SK-N-SH (cell line): ENCODE measurements at regions not wholly inside any gene's neighbourhood (a gene's known extent, or its start where the extent isn't known, plus 50 kb on each side); places are given as distances from the start of the nearest gene placed in this dataset.

Source experiments
- CTCF ChIA-PET: fragments of 300-600, 350-600 bp; formaldehyde crosslinking; extraction: SDS; loops from one replicate; lab custom pipeline; 2021; lab: Yijun Ruan, JAX
- POLR2A ChIA-PET: fragments of 350-600 bp; sonication (Branson Sonifier 250); formaldehyde crosslinking; extraction: SDS; loops from one replicate; lab custom pipeline; 2020; ENCODE audit warnings: antibody characterized with exemption, inconsistent platforms; lab: Yijun Ruan, JAX
- DNase-seq: peaks from one replicate; pipeline ENCODE4 v3.0.0; 2012
- H2AFZ ChIP-seq: fragments of 200-600 bp; sonication (generic); 2 replicates; pipeline ENCODE4 v1.8.1; 2016; ENCODE audit warnings: antibody characterized with exemption, mild to moderate bottlenecking, low read depth
- H3F3A ChIP-seq: fragments of 200-600 bp; sonication (generic); replicated peaks from 2 replicates; pipeline ENCODE3; 2016; ENCODE audit warnings: antibody characterized with exemption, mild to moderate bottlenecking; ENCODE audit not compliant: insufficient read depth
- H3K27ac ChIP-seq, 2 experiments: fragments of 200-500 bp in 1 of 2; fragments of 200-600 bp in 1 of 2; sonication (Bioruptor generic) in 1 of 2; sonication (generic), shearing (Covaris generic) in 1 of 2; 2 replicates each; pipeline versions ENCODE4 v1.5.1 to v1.6.1; 2014 to 2016; ENCODE audit warnings: low read depth in 2 of 2, inconsistent platforms in 1 of 2, low read length in 1 of 2, mild to moderate bottlenecking in 1 of 2, mixed read lengths in 1 of 2
- H3K27me3 ChIP-seq: fragments of 200-600 bp; sonication (generic), shearing (Covaris generic); 2 replicates; pipeline ENCODE4 v1.6.1; 2016; ENCODE audit warnings: mixed run types; ENCODE audit not compliant: insufficient read depth
- H3K36me3 ChIP-seq, 2 experiments: fragments of 200-500 bp in 1 of 2; fragments of 200-600 bp in 1 of 2; sonication (Bioruptor generic) in 1 of 2; sonication (generic) in 1 of 2; replicated peaks in 1 of 2; 2 replicates each; pipeline versions ENCODE3 to v1.5.1; 2014 to 2016; ENCODE audit warnings: low read length in 1 of 2, mild to moderate bottlenecking in 1 of 2; ENCODE audit not compliant: insufficient read depth in 2 of 2, control insufficient read depth in 1 of 2
- H3K4me1 ChIP-seq, 2 experiments: fragments of 200-500 bp in 1 of 2; fragments of 200-600 bp in 1 of 2; sonication (Bioruptor generic) in 1 of 2; sonication (generic), shearing (Covaris generic) in 1 of 2; 2 replicates each; pipeline versions ENCODE4 v1.5.1 to v1.6.1; 2014 to 2016; ENCODE audit warnings: low read depth in 1 of 2, low read length in 1 of 2, mixed run types in 1 of 2; ENCODE audit not compliant: insufficient read depth in 2 of 2, control insufficient read depth in 1 of 2
- H3K4me2 ChIP-seq: fragments of 200-600 bp; sonication (generic), shearing (Covaris generic); 2 replicates; pipeline ENCODE4 v1.6.1; 2017; ENCODE audit warnings: mixed run types
- H3K4me3 ChIP-seq, 2 experiments: fragments of 200-500 bp in 1 of 2; fragments of 200-600 bp in 1 of 2; sonication (Bioruptor generic) in 1 of 2; sonication (generic), shearing (Covaris generic) in 1 of 2; 2 replicates each; pipeline versions ENCODE4 v1.5.1 to v1.8.1; 2014 to 2016; ENCODE audit warnings: low read depth in 2 of 2, inconsistent platforms in 1 of 2, low read length in 1 of 2, mild to moderate bottlenecking in 1 of 2, mixed read lengths in 1 of 2, moderate library complexity in 1 of 2
- H3K79me2 ChIP-seq: fragments of 200-600 bp; sonication (generic); 2 replicates; pipeline ENCODE4 v1.8.1; 2017; ENCODE audit warnings: mild to moderate bottlenecking; ENCODE audit not compliant: insufficient read depth
- H3K9ac ChIP-seq: fragments of 200-600 bp; sonication (generic); 2 replicates; pipeline ENCODE4 v1.6.1; 2017; ENCODE audit warnings: mixed run types
- H3K9me2 ChIP-seq: fragments of 200-600 bp; sonication (generic); 2 replicates; pipeline ENCODE4 v1.6.1; 2017; ENCODE audit warnings: mixed run types
- H3K9me3 ChIP-seq: fragments of 200-600 bp; sonication (generic); 2 replicates; pipeline ENCODE4 v1.6.1; 2017; ENCODE audit warnings: mixed run types, mild to moderate bottlenecking, moderate library complexity
- H4K20me1 ChIP-seq: fragments of 200-600 bp; sonication (generic); 2 replicates; pipeline ENCODE4 v1.6.1; 2017; ENCODE audit warnings: mild to moderate bottlenecking, mixed run types; ENCODE audit not compliant: insufficient read depth
- CHD2 ChIP-seq: fragments of 150-350 bp; IDR thresholded peaks from 2 replicates; pipeline ENCODE4 v1.6.1; 2018; ENCODE audit warnings: low read length; ENCODE audit not compliant: partially characterized antibody
- ELF1 ChIP-seq: IDR thresholded peaks from 2 replicates; pipeline ENCODE4 v1.4.0; 2012
- EZH2phosphoT487 ChIP-seq: fragments of 200-600 bp; sonication (generic); IDR thresholded peaks from 2 replicates; pipeline ENCODE4 v1.6.1; 2017; ENCODE audit warnings: low read depth, mixed run types, mild to moderate bottlenecking, antibody characterized with exemption, moderate library complexity, borderline replicate concordance
- FOSL2 ChIP-seq: IDR thresholded peaks from 2 replicates; pipeline ENCODE4 v1.4.0; 2012; ENCODE audit warnings: low read depth, mild to moderate bottlenecking, moderate library complexity, borderline replicate concordance
- FOXJ3 ChIP-seq: sonication (generic); formaldehyde crosslinking; IDR thresholded peaks from 2 replicates; pipeline ENCODE4 v1.5.1; 2020; ENCODE audit warnings: mild to moderate bottlenecking, missing genetic modification reagents
- GABPA ChIP-seq: IDR thresholded peaks from 2 replicates; pipeline ENCODE4 v1.4.0; 2012; ENCODE audit warnings: low read depth, mild to moderate bottlenecking
- GATA2 ChIP-seq: sonication (generic); formaldehyde crosslinking; IDR thresholded peaks from 2 replicates; pipeline ENCODE4 v1.5.0; 2020; ENCODE audit warnings: mild to moderate bottlenecking, missing genetic modification reagents
- JUND ChIP-seq: IDR thresholded peaks from 2 replicates; pipeline ENCODE4 v1.4.0; 2012
- MEF2A ChIP-seq: IDR thresholded peaks from 2 replicates; pipeline ENCODE4 v1.4.0; 2012; ENCODE audit warnings: low read depth, borderline replicate concordance
- NFIC ChIP-seq: IDR thresholded peaks from 2 replicates; pipeline ENCODE4 v1.4.0; 2012; ENCODE audit warnings: borderline replicate concordance
- RAD21 ChIP-seq: IDR thresholded peaks from 2 replicates; pipeline ENCODE4 v1.6.1; 2012; ENCODE audit warnings: mild to moderate bottlenecking, low read length
- RXRA ChIP-seq: IDR thresholded peaks from 2 replicates; pipeline ENCODE4 v1.4.0; 2012; ENCODE audit warnings: low read depth, mild to moderate bottlenecking, borderline replicate concordance
- SIN3A ChIP-seq: IDR thresholded peaks from 2 replicates; pipeline ENCODE4 v1.6.1; 2012; ENCODE audit warnings: low read depth, mild to moderate bottlenecking, low read length, moderate library complexity, borderline replicate concordance
- TAF1 ChIP-seq: IDR thresholded peaks from 2 replicates; pipeline ENCODE4 v1.6.1; 2012; ENCODE audit warnings: low read depth, mild to moderate bottlenecking, low read length, moderate library complexity, borderline replicate concordance
- YY1 ChIP-seq: IDR thresholded peaks from 2 replicates; pipeline ENCODE4 v1.4.0; 2012; ENCODE audit warnings: low read depth, mild to moderate bottlenecking
- TF ChIP-seq, protein P1 (sequence below): IDR thresholded peaks from 2 replicates; pipeline ENCODE4 v1.4.0; 2012; ENCODE audit warnings: low read depth, borderline replicate concordance
- TF ChIP-seq, protein P2 (sequence below): IDR thresholded peaks from 2 replicates; pipeline ENCODE4 v1.6.1; 2012; ENCODE audit warnings: mild to moderate bottlenecking, low read depth, low read length, moderate library complexity
- TF ChIP-seq, protein P3 (sequence below): fragments of 150-350 bp; IDR thresholded peaks from 2 replicates; pipeline ENCODE4 v1.6.1; 2016; ENCODE audit warnings: mild to moderate bottlenecking, low read depth, low read length

DNA sequence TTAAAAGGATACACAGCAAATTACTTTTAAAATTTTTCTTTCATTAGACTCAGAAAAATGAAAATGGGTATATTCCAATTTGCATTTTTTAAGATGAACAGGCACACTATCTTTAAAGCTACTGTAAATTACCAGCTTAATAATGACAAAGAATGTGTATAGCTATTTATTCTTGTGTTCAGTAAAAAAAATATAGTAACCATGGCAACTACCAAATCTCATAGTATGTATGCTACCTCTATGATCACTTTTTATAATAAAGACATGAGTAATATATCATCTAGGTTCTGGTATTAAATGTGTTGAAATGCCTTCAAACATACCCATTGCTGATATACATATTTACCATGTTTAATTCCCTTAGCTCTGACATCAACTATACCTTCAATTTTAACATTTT lies 383.2 kb downstream of the FOXG1 start:
- TF ChIP-seq, protein P1, sequence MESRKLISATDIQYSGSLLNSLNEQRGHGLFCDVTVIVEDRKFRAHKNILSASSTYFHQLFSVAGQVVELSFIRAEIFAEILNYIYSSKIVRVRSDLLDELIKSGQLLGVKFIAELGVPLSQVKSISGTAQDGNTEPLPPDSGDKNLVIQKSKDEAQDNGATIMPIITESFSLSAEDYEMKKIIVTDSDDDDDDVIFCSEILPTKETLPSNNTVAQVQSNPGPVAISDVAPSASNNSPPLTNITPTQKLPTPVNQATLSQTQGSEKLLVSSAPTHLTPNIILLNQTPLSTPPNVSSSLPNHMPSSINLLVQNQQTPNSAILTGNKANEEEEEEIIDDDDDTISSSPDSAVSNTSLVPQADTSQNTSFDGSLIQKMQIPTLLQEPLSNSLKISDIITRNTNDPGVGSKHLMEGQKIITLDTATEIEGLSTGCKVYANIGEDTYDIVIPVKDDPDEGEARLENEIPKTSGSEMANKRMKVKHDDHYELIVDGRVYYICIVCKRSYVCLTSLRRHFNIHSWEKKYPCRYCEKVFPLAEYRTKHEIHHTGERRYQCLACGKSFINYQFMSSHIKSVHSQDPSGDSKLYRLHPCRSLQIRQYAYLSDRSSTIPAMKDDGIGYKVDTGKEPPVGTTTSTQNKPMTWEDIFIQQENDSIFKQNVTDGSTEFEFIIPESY: no peak
- TF ChIP-seq RAD21 (no peak), JUND (no peak), MEF2A (no peak), EZH2phosphoT487 (no peak), FOXJ3 (CRISPR knock-in tag) (no peak), TAF1 (no peak), CHD2 (no peak), NFIC (no peak), RXRA (no peak), ELF1 (no peak), SIN3A (no peak), GABPA (no peak), FOSL2 (no peak), GATA2 (CRISPR knock-in tag) (no peak), YY1 (no peak)
- TF ChIP-seq, protein P2, sequence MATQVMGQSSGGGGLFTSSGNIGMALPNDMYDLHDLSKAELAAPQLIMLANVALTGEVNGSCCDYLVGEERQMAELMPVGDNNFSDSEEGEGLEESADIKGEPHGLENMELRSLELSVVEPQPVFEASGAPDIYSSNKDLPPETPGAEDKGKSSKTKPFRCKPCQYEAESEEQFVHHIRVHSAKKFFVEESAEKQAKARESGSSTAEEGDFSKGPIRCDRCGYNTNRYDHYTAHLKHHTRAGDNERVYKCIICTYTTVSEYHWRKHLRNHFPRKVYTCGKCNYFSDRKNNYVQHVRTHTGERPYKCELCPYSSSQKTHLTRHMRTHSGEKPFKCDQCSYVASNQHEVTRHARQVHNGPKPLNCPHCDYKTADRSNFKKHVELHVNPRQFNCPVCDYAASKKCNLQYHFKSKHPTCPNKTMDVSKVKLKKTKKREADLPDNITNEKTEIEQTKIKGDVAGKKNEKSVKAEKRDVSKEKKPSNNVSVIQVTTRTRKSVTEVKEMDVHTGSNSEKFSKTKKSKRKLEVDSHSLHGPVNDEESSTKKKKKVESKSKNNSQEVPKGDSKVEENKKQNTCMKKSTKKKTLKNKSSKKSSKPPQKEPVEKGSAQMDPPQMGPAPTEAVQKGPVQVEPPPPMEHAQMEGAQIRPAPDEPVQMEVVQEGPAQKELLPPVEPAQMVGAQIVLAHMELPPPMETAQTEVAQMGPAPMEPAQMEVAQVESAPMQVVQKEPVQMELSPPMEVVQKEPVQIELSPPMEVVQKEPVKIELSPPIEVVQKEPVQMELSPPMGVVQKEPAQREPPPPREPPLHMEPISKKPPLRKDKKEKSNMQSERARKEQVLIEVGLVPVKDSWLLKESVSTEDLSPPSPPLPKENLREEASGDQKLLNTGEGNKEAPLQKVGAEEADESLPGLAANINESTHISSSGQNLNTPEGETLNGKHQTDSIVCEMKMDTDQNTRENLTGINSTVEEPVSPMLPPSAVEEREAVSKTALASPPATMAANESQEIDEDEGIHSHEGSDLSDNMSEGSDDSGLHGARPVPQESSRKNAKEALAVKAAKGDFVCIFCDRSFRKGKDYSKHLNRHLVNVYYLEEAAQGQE: no peak
- TF ChIP-seq, protein P3, sequence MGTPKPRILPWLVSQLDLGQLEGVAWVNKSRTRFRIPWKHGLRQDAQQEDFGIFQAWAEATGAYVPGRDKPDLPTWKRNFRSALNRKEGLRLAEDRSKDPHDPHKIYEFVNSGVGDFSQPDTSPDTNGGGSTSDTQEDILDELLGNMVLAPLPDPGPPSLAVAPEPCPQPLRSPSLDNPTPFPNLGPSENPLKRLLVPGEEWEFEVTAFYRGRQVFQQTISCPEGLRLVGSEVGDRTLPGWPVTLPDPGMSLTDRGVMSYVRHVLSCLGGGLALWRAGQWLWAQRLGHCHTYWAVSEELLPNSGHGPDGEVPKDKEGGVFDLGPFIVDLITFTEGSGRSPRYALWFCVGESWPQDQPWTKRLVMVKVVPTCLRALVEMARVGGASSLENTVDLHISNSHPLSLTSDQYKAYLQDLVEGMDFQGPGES: no peak
- Histone ChIP-seq H3K27ac (no peak overlapping the region), H3K9me3 (no peaks in the 10 kb centered on the region), H3K36me3 (no peaks in the 10 kb centered on the region), H3K9ac (no peak overlapping the region), H3K27me3 (peaks cover 9% of the 10 kb centered on the region; the same call in 1 of the 2 replicates), H3K4me2 (no peak overlapping the region), H3K4me3 (no peak overlapping the region), H4K20me1 (no peaks in the 10 kb centered on the region), H3K79me2 (no peaks in the 10 kb centered on the region), H2AFZ (no peak overlapping the region), H3K4me1 (no peaks in the 10 kb centered on the region), H3F3A (peaks cover 8% of the 10 kb centered on the region), H3K9me2 (0 out of 2 replicates have a peak, but pooled peaks cover 2% of the 10 kb centered on the region)
- CTCF ChIA-PET: no interaction called here
- DNase-seq: no peak
- POLR2A ChIA-PET: no interaction called here
